Hippocampal formation (tissue), 2 donors: ENCODE measurements at regions not wholly inside any gene's neighbourhood (a gene's known extent, or its start where the extent isn't known, plus 50 kb on each side); places are given as distances from the start of the nearest gene placed in this dataset.
A peak's percentile ranks its signal among the peaks of the same experiment; 100 is the strongest.

Source experiments
- DNase-seq, 2 donors: peaks; one replicate each; lab custom pipeline; 2025; lab: John Stamatoyannopoulos, UW

- DNase-seq: no peak
These were observed 102.4 kb upstream of the FRY start for GRCh38 chr13:31929031-31929770.

GRCh38 chr13:31930490-31930889, 101.1 kb upstream of the FRY start:
- no peak for DNase-seq

- DNase-seq: no peak
These were observed 100.6 kb upstream of the FRY start for GRCh38 chr13:31930901-31931522.

- DNase-seq: no peak
These were observed 94.1 kb upstream of the FRY start for GRCh38 chr13:31937436-31937835.

- DNase-seq: no peak
These were observed 91.5 kb upstream of the FRY start for GRCh38 chr13:31940076-31940475.

GRCh38 chr13:31943591-31943990, 88.0 kb upstream of the FRY start:
- DNase-seq: no peak

- no peak for DNase-seq
These were observed 87.1 kb upstream of the FRY start for GRCh38 chr13:31944262-31945160.

- peak in 1 of 2 donors; percentile 11 for DNase-seq
These were observed 86.2 kb upstream of the FRY start for GRCh38 chr13:31945202-31945961.

- DNase-seq: no peak
These were observed 85.3 kb upstream of the FRY start for GRCh38 chr13:31946091-31946770.

GRCh38 chr13:31947105-31947504, 84.5 kb upstream of the FRY start:
- DNase-seq: no peak

- no peak for DNase-seq
These were observed 84.1 kb upstream of the FRY start for GRCh38 chr13:31947506-31947905.

- no peak for DNase-seq
These were observed 82.1 kb upstream of the FRY start for GRCh38 chr13:31949486-31949885.

GRCh38 chr13:31950111-31950815, 81.3 kb upstream of the FRY start:
- DNase-seq: no peak

- DNase-seq: no peak
These were observed 80.3 kb upstream of the FRY start for GRCh38 chr13:31951215-31951678.

- no peak for DNase-seq
These were observed 78.8 kb upstream of the FRY start for GRCh38 chr13:31952641-31953380.

GRCh38 chr13:31955101-31955500, 76.5 kb upstream of the FRY start:
- DNase-seq: no peak

GRCh38 chr13:31955741-31956140, 75.8 kb upstream of the FRY start:
- DNase-seq: no peak

- DNase-seq: no peak
These were observed 74.5 kb upstream of the FRY start for GRCh38 chr13:31956980-31957644.

GRCh38 chr13:31957772-31958171, 73.8 kb upstream of the FRY start:
- no peak for DNase-seq
